Gastrocnemius medialis (tissue), 4 donors: ENCODE measurements at regions not wholly inside any gene's neighbourhood (a gene's known extent, or its start where the extent isn't known, plus 50 kb on each side); places are given as distances from the start of the nearest gene placed in this dataset.

Experiments
- CTCF ChIP-seq, 5 experiments: fragments of 450-650 bp in 3 of 5; fragments of 200-600 bp in 2 of 5; sonication (generic) in 2 of 5; IDR thresholded peaks in 4 of 5; conservative IDR thresholded peaks in 1 of 5; 1 replicate in 4 of 5; 2 replicates in 1 of 5; pipeline ENCODE4 v1.5.1; 2016 to 2019; ENCODE audit warnings: antibody characterized with exemption in 5 of 5, mild to moderate bottlenecking in 3 of 5, moderate library complexity in 3 of 5
- POLR2A ChIP-seq, 2 donors: fragments of 450-650 bp; IDR thresholded peaks; one replicate each; pipeline ENCODE4 v1.6.1; 2017; ENCODE audit warnings: antibody characterized with exemption in 2 of 2, mild to moderate bottlenecking in 2 of 2, moderate library complexity in 2 of 2

GRCh38 chr15:66623801-66624453 lies 58.1 kb upstream of the LCTL start:
- TF ChIP-seq POLR2A (IDR thresholded peaks at IDR 0.05) (no peak), CTCF (IDR thresholded peaks at IDR 0.05 in 4 of 5, conservative IDR thresholded peaks at IDR 0.05 in 1 of 5) (no peak)
